ENCODE measurements at regions not wholly inside any gene's neighbourhood (a gene's known extent, or its start where the extent isn't known, plus 50 kb on each side); places are given as distances from the start of the nearest gene placed in this dataset.

GRCh38 chrX:25290132-25290531, 274.4 kb upstream of the ARX start:
- TF ChIP-seq CTCF (IDR thresholded peaks at IDR 0.05; ENCODE audit: low read depth, low read length, missing control alignments), result no peak
- no peak overlapping the region for H3K4me3 ChIP-seq (ENCODE audit: low read depth, low read length)
- no peak for DNase-seq (ENCODE audit: low read depth)

- DNase-seq (ENCODE audit: low read depth), result no peak
- no peak for TF ChIP-seq CTCF (IDR thresholded peaks at IDR 0.05; ENCODE audit: low read depth, low read length, missing control alignments)
- H3K4me3 ChIP-seq (ENCODE audit: low read depth, low read length), result no peak overlapping the region
Observed at GRCh38 chrX:25288676-25289075, 272.9 kb upstream of the ARX start.

DNA sequence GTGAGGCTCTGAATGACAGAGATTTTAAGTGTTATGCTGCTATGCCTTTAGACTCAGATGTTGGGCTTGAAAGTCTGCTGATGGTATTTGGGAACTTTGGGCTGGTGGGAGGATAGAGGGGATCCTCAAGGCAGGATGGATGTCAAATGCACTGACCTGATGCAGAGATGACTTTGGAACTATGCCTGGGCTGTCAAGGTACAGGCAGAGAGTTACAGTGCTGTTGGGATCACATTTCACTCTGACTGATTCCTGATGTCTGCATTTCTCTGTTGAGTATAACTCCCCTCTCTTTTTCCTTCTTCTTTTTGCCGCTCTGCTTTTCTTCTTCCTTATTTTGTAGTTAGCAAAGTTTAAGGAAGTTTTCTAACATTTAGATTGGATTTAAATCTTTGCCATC, 271.8 kb upstream of the ARX start:
- H3K4me3 ChIP-seq (ENCODE audit: low read depth, low read length), result no peak overlapping the region
- DNase-seq (ENCODE audit: low read depth), result no peak
- no peak for TF ChIP-seq CTCF (IDR thresholded peaks at IDR 0.05; ENCODE audit: low read depth, low read length, missing control alignments)

DNA sequence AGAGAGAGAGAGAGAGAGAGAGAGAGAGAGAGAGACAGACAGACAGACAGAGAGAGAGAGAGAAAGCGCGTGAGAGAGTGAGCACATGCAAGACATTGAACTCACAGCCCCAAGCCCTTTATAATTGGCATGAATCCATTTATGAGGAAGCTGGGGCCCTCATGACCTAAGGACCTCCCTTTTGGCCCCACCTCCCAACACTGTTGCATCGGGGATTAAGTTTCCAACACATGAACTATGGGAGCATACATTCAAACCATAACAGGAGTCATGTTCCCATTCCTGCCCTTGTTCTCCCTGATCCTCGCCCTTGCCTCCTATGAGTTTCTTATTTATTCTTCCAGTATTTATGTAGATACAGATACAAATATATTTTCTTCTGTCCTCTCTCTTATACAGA, 269.8 kb upstream of the ARX start:
- no peak for TF ChIP-seq CTCF (IDR thresholded peaks at IDR 0.05; ENCODE audit: low read depth, low read length, missing control alignments)
- no peak overlapping the region for H3K4me3 ChIP-seq (ENCODE audit: low read depth, low read length)
- DNase-seq (ENCODE audit: low read depth), result no peak

- H3K4me3 ChIP-seq (ENCODE audit: low read depth, low read length), result no peak overlapping the region
- no peak for DNase-seq (ENCODE audit: low read depth)
- TF ChIP-seq CTCF (IDR thresholded peaks at IDR 0.05; ENCODE audit: low read depth, low read length, missing control alignments), result no peak
Observed at GRCh38 chrX:25279510-25279909, 263.7 kb upstream of the ARX start.

DNA sequence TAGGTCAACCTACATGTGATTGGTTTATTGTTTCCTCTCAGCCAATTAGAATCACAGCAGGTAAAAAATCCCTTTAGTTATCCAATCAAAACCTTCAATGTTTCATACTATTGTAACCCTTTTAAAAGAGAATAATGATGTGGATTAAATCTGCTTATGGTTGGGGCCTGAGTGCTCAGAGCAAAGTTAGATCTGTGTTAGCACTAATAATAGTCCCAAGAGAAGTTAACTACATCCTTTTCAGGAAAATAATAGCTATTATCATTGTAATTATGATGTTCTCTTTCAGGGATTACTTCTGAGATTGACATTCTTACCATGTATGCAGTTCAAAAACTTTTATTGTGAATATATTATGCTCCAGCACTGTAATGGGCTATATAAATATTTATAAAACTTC, 262.6 kb upstream of the ARX start:
- H3K4me3 ChIP-seq (ENCODE audit: low read depth, low read length), result no peak overlapping the region
- no peak for DNase-seq (ENCODE audit: low read depth)
- TF ChIP-seq CTCF (IDR thresholded peaks at IDR 0.05; ENCODE audit: low read depth, low read length, missing control alignments), result no peak

- no peak for DNase-seq (ENCODE audit: low read depth)
- no peak for TF ChIP-seq CTCF (IDR thresholded peaks at IDR 0.05; ENCODE audit: low read depth, low read length, missing control alignments)
- no peak overlapping the region for H3K4me3 ChIP-seq (ENCODE audit: low read depth, low read length)
Observed at GRCh38 chrX:25277574-25277973, 261.8 kb upstream of the ARX start.

Measured in GM12864 (cell line).